Adrenal gland (tissue), 5 donors: ENCODE measurements at regions not wholly inside any gene's neighbourhood (a gene's known extent, or its start where the extent isn't known, plus 50 kb on each side); places are given as distances from the start of the nearest gene placed in this dataset.

ENCODE experiments used
- POLR2A ChIP-seq, 2 donors: fragments of 450-650 bp; IDR thresholded peaks; one replicate each; pipeline ENCODE4 v1.6.1; 2017; ENCODE audit warnings: antibody characterized with exemption in 2 of 2, mild to moderate bottlenecking in 2 of 2, moderate library complexity in 1 of 2
- TF ChIP-seq, protein P1 (sequence below), 6 experiments: fragments of 450-650 bp in 4 of 6; fragments of 200-600 bp in 2 of 6; sonication (generic) in 1 of 6; IDR thresholded peaks; 1 replicate in 5 of 6; 2 replicates in 1 of 6; pipeline versions ENCODE4 v1.5.1 to v1.8.0; 2016 to 2021; ENCODE audit warnings: antibody characterized with exemption in 6 of 6, mild to moderate bottlenecking in 2 of 6, moderate library complexity in 1 of 6
- donor health status: DM: no; HTN: no; CAD: no.

DNA sequence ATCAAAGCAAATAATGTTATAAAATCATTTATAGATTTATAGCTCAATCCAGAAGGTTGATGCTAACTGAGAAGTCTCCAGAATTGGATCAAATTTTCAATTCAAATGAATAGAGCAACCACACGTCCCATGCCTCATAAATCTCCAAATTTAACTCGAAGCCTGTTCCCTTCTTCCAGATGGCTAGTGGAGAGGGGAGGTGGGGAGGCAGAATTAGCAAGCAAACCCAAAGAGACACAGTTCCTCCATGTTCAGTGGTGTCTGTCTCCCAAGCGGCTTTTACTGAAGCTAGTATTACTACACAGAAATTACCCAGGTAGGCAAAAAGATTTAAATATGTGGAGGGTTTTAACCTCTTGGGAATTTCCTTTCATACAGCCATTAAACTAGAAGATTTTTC is 65.8 kb downstream of the DUSP6 start:
- TF ChIP-seq POLR2A (IDR thresholded peaks at IDR 0.05) = no peak
- TF ChIP-seq, protein P1, sequence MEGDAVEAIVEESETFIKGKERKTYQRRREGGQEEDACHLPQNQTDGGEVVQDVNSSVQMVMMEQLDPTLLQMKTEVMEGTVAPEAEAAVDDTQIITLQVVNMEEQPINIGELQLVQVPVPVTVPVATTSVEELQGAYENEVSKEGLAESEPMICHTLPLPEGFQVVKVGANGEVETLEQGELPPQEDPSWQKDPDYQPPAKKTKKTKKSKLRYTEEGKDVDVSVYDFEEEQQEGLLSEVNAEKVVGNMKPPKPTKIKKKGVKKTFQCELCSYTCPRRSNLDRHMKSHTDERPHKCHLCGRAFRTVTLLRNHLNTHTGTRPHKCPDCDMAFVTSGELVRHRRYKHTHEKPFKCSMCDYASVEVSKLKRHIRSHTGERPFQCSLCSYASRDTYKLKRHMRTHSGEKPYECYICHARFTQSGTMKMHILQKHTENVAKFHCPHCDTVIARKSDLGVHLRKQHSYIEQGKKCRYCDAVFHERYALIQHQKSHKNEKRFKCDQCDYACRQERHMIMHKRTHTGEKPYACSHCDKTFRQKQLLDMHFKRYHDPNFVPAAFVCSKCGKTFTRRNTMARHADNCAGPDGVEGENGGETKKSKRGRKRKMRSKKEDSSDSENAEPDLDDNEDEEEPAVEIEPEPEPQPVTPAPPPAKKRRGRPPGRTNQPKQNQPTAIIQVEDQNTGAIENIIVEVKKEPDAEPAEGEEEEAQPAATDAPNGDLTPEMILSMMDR (IDR thresholded peaks at IDR 0.05) = no peak
